ENCODE measurements at regions not wholly inside any gene's neighbourhood (a gene's known extent, or its start where the extent isn't known, plus 50 kb on each side); places are given as distances from the start of the nearest gene placed in this dataset.

DNA sequence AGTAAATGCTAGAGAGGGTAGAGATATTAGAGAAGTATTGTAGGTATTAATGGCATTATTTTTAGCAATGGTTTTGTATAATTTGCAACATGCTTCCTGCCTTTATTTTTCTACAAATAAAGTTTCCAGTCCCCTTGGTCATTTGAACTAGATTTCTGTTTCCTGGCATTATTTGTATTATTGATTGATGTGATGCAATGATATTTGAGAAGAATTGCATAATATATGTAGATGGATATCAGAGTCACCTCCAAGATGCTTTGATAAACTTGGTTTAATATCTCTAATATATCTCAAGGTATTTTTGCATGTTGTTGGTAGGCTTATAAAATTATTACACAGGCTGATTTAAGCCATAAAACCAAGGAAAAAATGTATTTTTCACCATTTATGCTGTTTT lies 1054.5 kb downstream of the SLITRK1 start:
- TF ChIP-seq, protein P1, sequence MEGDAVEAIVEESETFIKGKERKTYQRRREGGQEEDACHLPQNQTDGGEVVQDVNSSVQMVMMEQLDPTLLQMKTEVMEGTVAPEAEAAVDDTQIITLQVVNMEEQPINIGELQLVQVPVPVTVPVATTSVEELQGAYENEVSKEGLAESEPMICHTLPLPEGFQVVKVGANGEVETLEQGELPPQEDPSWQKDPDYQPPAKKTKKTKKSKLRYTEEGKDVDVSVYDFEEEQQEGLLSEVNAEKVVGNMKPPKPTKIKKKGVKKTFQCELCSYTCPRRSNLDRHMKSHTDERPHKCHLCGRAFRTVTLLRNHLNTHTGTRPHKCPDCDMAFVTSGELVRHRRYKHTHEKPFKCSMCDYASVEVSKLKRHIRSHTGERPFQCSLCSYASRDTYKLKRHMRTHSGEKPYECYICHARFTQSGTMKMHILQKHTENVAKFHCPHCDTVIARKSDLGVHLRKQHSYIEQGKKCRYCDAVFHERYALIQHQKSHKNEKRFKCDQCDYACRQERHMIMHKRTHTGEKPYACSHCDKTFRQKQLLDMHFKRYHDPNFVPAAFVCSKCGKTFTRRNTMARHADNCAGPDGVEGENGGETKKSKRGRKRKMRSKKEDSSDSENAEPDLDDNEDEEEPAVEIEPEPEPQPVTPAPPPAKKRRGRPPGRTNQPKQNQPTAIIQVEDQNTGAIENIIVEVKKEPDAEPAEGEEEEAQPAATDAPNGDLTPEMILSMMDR (IDR thresholded peaks at IDR 0.05; ENCODE audit: poor library complexity, severe bottlenecking), result no peak
- no peak for TF ChIP-seq RAD21 (conservative IDR thresholded peaks at IDR 0.05)
- no peak for TF ChIP-seq SMC3 (conservative IDR thresholded peaks at IDR 0.05; ENCODE audit: poor library complexity)
- TF ChIP-seq EZH2 (IDR thresholded peaks at IDR 0.05; ENCODE audit: borderline replicate concordance, insufficient read depth, low read length, poor library complexity, severe bottlenecking), result no peak
- no peak for TF ChIP-seq POLR2AphosphoS5 (IDR thresholded peaks at IDR 0.05)
